Neural progenitor cell (in vitro differentiated cells): ENCODE measurements at regions not wholly inside any gene's neighbourhood (a gene's known extent, or its start where the extent isn't known, plus 50 kb on each side); places are given as distances from the start of the nearest gene placed in this dataset.
A peak's percentile ranks its signal among the peaks of the same experiment; 100 is the strongest.

Experiments used
- DNase-seq: peaks from one replicate; pipeline ENCODE4 v3.0.0-alpha.2; 2016; ENCODE audit warnings: low spot score
- H2AFZ ChIP-seq: fragments of 200-600 bp; sonication (generic); replicated peaks from 2 replicates; pipeline ENCODE4 v1.6.1; 2016; ENCODE audit warnings: antibody characterized with exemption
- H3F3A ChIP-seq: fragments of 200-600 bp; sonication (generic); 2 replicates; pipeline ENCODE4 v1.6.1; 2016; ENCODE audit warnings: antibody characterized with exemption, low read depth
- H3K27ac ChIP-seq: fragments of 200-600 bp; sonication (generic); 2 replicates; pipeline ENCODE4 v1.5.1; 2016; ENCODE audit warnings: mild to moderate bottlenecking
- H3K27me3 ChIP-seq: fragments of 200-600 bp; sonication (generic); 2 replicates; pipeline ENCODE4 v1.6.1; 2016; ENCODE audit warnings: mild to moderate bottlenecking, moderate library complexity
- H3K36me3 ChIP-seq: fragments of 200-600 bp; sonication (generic); 2 replicates; pipeline ENCODE4 v1.5.1; 2016
- H3K4me1 ChIP-seq: fragments of 200-600 bp; sonication (generic); 2 replicates; pipeline ENCODE4 v1.6.1; 2016; ENCODE audit warnings: mixed run types
- H3K4me2 ChIP-seq: fragments of 200-600 bp; sonication (generic); 2 replicates; pipeline ENCODE4 v1.6.1; 2016
- H3K4me3 ChIP-seq: fragments of 200-600 bp; sonication (generic); 2 replicates; pipeline ENCODE4 v1.5.1; 2016
- H3K79me2 ChIP-seq: fragments of 200-600 bp; sonication (generic); 2 replicates; pipeline ENCODE4 v1.6.1; 2016; ENCODE audit warnings: low read depth
- H3K9ac ChIP-seq: fragments of 200-600 bp; sonication (generic); 2 replicates; pipeline ENCODE4 v1.6.1; 2016
- H3K9me3 ChIP-seq: fragments of 200-600 bp; sonication (generic); 2 replicates; pipeline ENCODE4 v1.5.1; 2016; ENCODE audit warnings: low read depth
- H4K20me1 ChIP-seq: fragments of 200-600 bp; sonication (generic); 2 replicates; pipeline ENCODE4 v1.6.1; 2016; ENCODE audit warnings: low read depth
- H3K27ac Mint-ChIP-seq: 3 replicates; pipeline ENCODE4 v1.8.0; 2021; ENCODE audit warnings: mixed read lengths
- H3K27me3 Mint-ChIP-seq: 2 replicates; pipeline ENCODE4 v1.8.0; 2022; ENCODE audit warnings: low read depth, mild to moderate bottlenecking, inconsistent platforms, moderate library complexity, mixed read lengths; ENCODE audit not compliant: insufficient read depth
- H3K36me3 Mint-ChIP-seq: 3 replicates; pipeline ENCODE4 v1.8.0; 2021; ENCODE audit warnings: mixed read lengths
- H3K4me1 Mint-ChIP-seq: 3 replicates; pipeline ENCODE4 v1.8.0; 2021; ENCODE audit warnings: mixed read lengths
- H3K4me3 Mint-ChIP-seq: 3 replicates; pipeline ENCODE4 v1.8.0; 2021; ENCODE audit warnings: mild to moderate bottlenecking, moderate library complexity, mixed read lengths
- H3K9me3 Mint-ChIP-seq: 3 replicates; pipeline ENCODE4 v1.8.0; 2020; ENCODE audit warnings: mixed read lengths
- CTCF ChIP-seq: fragments of 200-600 bp; sonication (generic); IDR thresholded peaks from 2 replicates; pipeline ENCODE4 v1.5.1; 2017; ENCODE audit warnings: antibody characterized with exemption, mild to moderate bottlenecking
- EZH2 ChIP-seq: fragments of 200-600 bp; sonication (generic); IDR thresholded peaks from 2 replicates; pipeline ENCODE4 v1.6.1; 2017; ENCODE audit warnings: antibody characterized with exemption, mild to moderate bottlenecking, moderate library complexity
- EZH2phosphoT487 ChIP-seq: fragments of 200-600 bp; sonication (generic); IDR thresholded peaks from 2 replicates; pipeline ENCODE4 v1.6.1; 2017; ENCODE audit warnings: antibody characterized with exemption

GRCh38 chr10:78975926-78976325 lies 92.8 kb upstream of the ZMIZ1 start:
- no peaks in the 10 kb centered on the region for H3K79me2 ChIP-seq
- no peak for DNase-seq
- H3K4me2 ChIP-seq: no peak overlapping the region
- Mint-ChIP-seq H3K4me1 (peaks cover 62% of the 10 kb centered on the region), H3K27ac (peak overlapping the region; percentile 62), H3K4me3 (peak overlapping the region; percentile 57), H3K27me3 (peaks cover 28% of the 10 kb centered on the region), H3K36me3 (no peaks in the 10 kb centered on the region), H3K9me3 (peaks cover 3% of the 10 kb centered on the region)
- no peak overlapping the region for H3K9ac ChIP-seq
- peaks cover 31% of the 10 kb centered on the region for H3K4me1 ChIP-seq
- H3K36me3 ChIP-seq: no peaks in the 10 kb centered on the region
- H3K27ac ChIP-seq: no peak overlapping the region
- no peaks in the 10 kb centered on the region for H3K27me3 ChIP-seq
- no peaks in the 10 kb centered on the region for H4K20me1 ChIP-seq
- no peak overlapping the region for H2AFZ ChIP-seq
- peaks cover 27% of the 10 kb centered on the region for H3F3A ChIP-seq
- no peaks in the 10 kb centered on the region for H3K9me3 ChIP-seq
- no peak overlapping the region for H3K4me3 ChIP-seq
- TF ChIP-seq EZH2phosphoT487: no peak
- TF ChIP-seq EZH2: no peak
- no peak for TF ChIP-seq CTCF

GRCh38 chr10:78976825-78977755 lies 91.7 kb upstream of the ZMIZ1 start:
- H3K27ac ChIP-seq: no peak overlapping the region

GRCh38 chr10:78979938-78980337 lies 88.8 kb upstream of the ZMIZ1 start:
- Histone ChIP-seq H3K9ac (no peak overlapping the region), H3K36me3 (no peaks in the 10 kb centered on the region), H4K20me1 (no peaks in the 10 kb centered on the region), H3K79me2 (no peaks in the 10 kb centered on the region), H3K27me3 (no peaks in the 10 kb centered on the region), H3K9me3 (no peaks in the 10 kb centered on the region), H3K27ac (no peak overlapping the region), H3K4me3 (no peak overlapping the region), H2AFZ (no peak overlapping the region), H3F3A (peaks cover 4% of the 10 kb centered on the region), H3K4me1 (peaks cover 12% of the 10 kb centered on the region), H3K4me2 (no peak overlapping the region)
- no peak for DNase-seq
- peaks cover 20% of the 10 kb centered on the region for H3K27me3 Mint-ChIP-seq
- H3K4me1 Mint-ChIP-seq: peaks cover 40% of the 10 kb centered on the region
- no peak for TF ChIP-seq CTCF
- no peak for TF ChIP-seq EZH2
- TF ChIP-seq EZH2phosphoT487: no peak
- H3K9me3 Mint-ChIP-seq: peaks cover 3% of the 10 kb centered on the region
- H3K27ac Mint-ChIP-seq: no peak overlapping the region
- no peak overlapping the region for H3K4me3 Mint-ChIP-seq
- H3K36me3 Mint-ChIP-seq: no peaks in the 10 kb centered on the region

More at GRCh38 chr10:78976825-78977755, 91.7 kb upstream of the ZMIZ1 start:
- Mint-ChIP-seq H3K27me3 (peaks cover 25% of the 10 kb centered on the region), H3K36me3 (no peaks in the 10 kb centered on the region), H3K9me3 (peaks cover 3% of the 10 kb centered on the region), H3K4me3 (peak overlapping the region; percentile 28), H3K27ac (peak overlapping the region; percentile 87), H3K4me1 (peaks cover 59% of the 10 kb centered on the region)
- H4K20me1 ChIP-seq: no peaks in the 10 kb centered on the region
- no peak overlapping the region for H3K4me2 ChIP-seq
- no peaks in the 10 kb centered on the region for H3K27me3 ChIP-seq
- no peaks in the 10 kb centered on the region for H3K79me2 ChIP-seq
- no peak overlapping the region for H3K4me3 ChIP-seq
- H3F3A ChIP-seq: peaks cover 27% of the 10 kb centered on the region
- no peak for TF ChIP-seq EZH2
- TF ChIP-seq CTCF: no peak
- no peak for TF ChIP-seq EZH2phosphoT487
- H2AFZ ChIP-seq: no peak overlapping the region
- no peaks in the 10 kb centered on the region for H3K9me3 ChIP-seq
- DNase-seq: no peak
- no peaks in the 10 kb centered on the region for H3K36me3 ChIP-seq
- peaks cover 31% of the 10 kb centered on the region for H3K4me1 ChIP-seq
- H3K9ac ChIP-seq: no peak overlapping the region
